Muscle layer of colon (tissue), 2 donors: ENCODE measurements at regions not wholly inside any gene's neighbourhood (a gene's known extent, or its start where the extent isn't known, plus 50 kb on each side); places are given as distances from the start of the nearest gene placed in this dataset.
"Not testable (repeated sequence)": the region's sequence is repeated elsewhere in the genome, so short reads cannot be mapped to it uniquely, and the experiment has no call there.

Experiments used
- H3K27ac ChIP-seq: one replicate; pipeline ENCODE4 v1.7.0; 2013; ENCODE audit warnings: low read depth, mild to moderate bottlenecking, low read length, moderate library complexity
- H3K27me3 ChIP-seq, 2 donors: one replicate each; pipeline ENCODE4 v1.7.0; 2013; ENCODE audit warnings: low read length in 2 of 2, mild to moderate bottlenecking in 2 of 2; ENCODE audit not compliant: insufficient read depth in 2 of 2, control insufficient read depth in 1 of 2
- H3K36me3 ChIP-seq: one replicate; pipeline ENCODE4 v1.7.0; 2013; ENCODE audit warnings: mild to moderate bottlenecking, low read length; ENCODE audit not compliant: insufficient read depth
- H3K4me1 ChIP-seq: one replicate; pipeline ENCODE4 v1.7.0; 2013; ENCODE audit warnings: mild to moderate bottlenecking, low read length; ENCODE audit not compliant: insufficient read depth
- H3K4me3 ChIP-seq, 2 donors: one replicate each; pipeline ENCODE4 v1.7.0; 2013; ENCODE audit warnings: low read length in 2 of 2, low read depth in 1 of 2, mild to moderate bottlenecking in 1 of 2, moderate library complexity in 1 of 2
- H3K9ac ChIP-seq: one replicate; pipeline ENCODE4 v1.7.0; 2013; ENCODE audit warnings: low read length
- H3K9me3 ChIP-seq: one replicate; pipeline ENCODE4 v1.7.0; 2013; ENCODE audit warnings: mild to moderate bottlenecking, low read length
- donor health status: abdominal sarcoma.
- donor health status: Adenocarcinoma of cecum.

GRCh38 chr4:123162859-123163258 lies 233.7 kb upstream of the SPRY1 start:
- H3K27me3 ChIP-seq, result no peaks in the 10 kb centered on the region
- no peak overlapping the region for H3K27ac ChIP-seq
- no peaks in the 10 kb centered on the region for H3K4me1 ChIP-seq
- H3K36me3 ChIP-seq, result no peaks in the 10 kb centered on the region
- no peaks in the 10 kb centered on the region for H3K9me3 ChIP-seq
- H3K9ac ChIP-seq, result no peak overlapping the region
- H3K4me3 ChIP-seq, result no peak overlapping the region

DNA sequence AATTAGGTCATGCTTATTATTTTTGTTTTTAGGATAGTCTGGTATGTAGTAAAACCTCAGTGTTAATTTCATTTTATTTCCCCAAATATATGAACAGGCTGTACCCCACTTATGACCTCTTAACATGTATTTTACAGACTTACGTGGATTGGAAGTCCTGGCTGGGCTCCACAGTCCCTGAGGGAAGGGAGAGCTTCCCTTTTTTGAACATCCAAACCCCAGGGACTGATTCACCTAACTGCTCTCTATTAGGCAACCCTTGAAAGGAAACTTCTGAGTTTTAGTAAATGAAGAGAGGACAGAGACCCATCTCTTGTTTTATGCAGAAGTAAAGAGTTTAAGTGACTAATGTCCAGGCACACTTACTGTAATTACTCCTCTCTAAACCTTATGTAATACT lies 233.1 kb upstream of the SPRY1 start:
- H3K9me3 ChIP-seq, result no peaks in the 10 kb centered on the region
- H3K4me3 ChIP-seq, result no peak overlapping the region
- H3K4me1 ChIP-seq, result no peaks in the 10 kb centered on the region
- no peaks in the 10 kb centered on the region for H3K27me3 ChIP-seq
- no peaks in the 10 kb centered on the region for H3K36me3 ChIP-seq
- no peak overlapping the region for H3K27ac ChIP-seq
- H3K9ac ChIP-seq, result no peak overlapping the region

- Histone ChIP-seq H3K27me3 (no peaks in the 10 kb centered on the region), H3K9me3 (no peaks in the 10 kb centered on the region), H3K4me1 (no peaks in the 10 kb centered on the region), H3K27ac (no peak overlapping the region), H3K9ac (no peak overlapping the region), H3K36me3 (no peaks in the 10 kb centered on the region), H3K4me3 (no peak overlapping the region)
Measured at GRCh38 chr4:123166023-123166422, 230.6 kb upstream of the SPRY1 start.

GRCh38 chr4:123167931-123168330 lies 228.7 kb upstream of the SPRY1 start:
- Histone ChIP-seq H3K36me3 (no peaks in the 10 kb centered on the region), H3K4me3 (no peak overlapping the region), H3K4me1 (no peaks in the 10 kb centered on the region), H3K27me3 (no peaks in the 10 kb centered on the region), H3K9ac (no peak overlapping the region), H3K9me3 (no peaks in the 10 kb centered on the region), H3K27ac (no peak overlapping the region)

DNA sequence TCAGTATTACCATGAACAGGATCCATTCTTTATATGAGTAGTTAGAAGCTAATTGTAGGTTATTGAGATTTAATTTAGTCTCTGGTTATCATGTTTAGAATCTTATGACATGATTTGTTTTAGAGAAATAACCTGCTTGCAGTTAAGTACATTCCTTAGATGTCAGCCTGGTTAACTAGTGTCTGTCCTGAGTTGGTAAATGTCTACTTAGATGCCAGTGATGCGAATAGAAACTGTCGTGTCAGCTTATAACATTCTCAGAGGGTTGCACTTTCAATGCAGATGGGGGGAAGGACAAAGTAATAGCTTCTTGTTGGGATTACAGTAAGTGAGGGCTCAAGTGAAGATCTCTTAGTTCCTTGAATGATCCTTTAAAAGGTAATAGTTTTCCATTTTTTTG lies 227.8 kb upstream of the SPRY1 start:
- Histone ChIP-seq H3K9ac (no peak overlapping the region), H3K36me3 (no peaks in the 10 kb centered on the region), H3K27me3 (no peaks in the 10 kb centered on the region), H3K4me3 (no peak overlapping the region), H3K4me1 (no peaks in the 10 kb centered on the region), H3K27ac (no peak overlapping the region), H3K9me3 (no peaks in the 10 kb centered on the region)

GRCh38 chr4:123170843-123171242 lies 225.8 kb upstream of the SPRY1 start:
- Histone ChIP-seq H3K36me3 (no peaks in the 10 kb centered on the region), H3K27me3 (no peaks in the 10 kb centered on the region), H3K27ac (no peak overlapping the region), H3K4me1 (no peaks in the 10 kb centered on the region), H3K9ac (no peak overlapping the region), H3K4me3 (no peak overlapping the region), H3K9me3 (no peaks in the 10 kb centered on the region)

DNA sequence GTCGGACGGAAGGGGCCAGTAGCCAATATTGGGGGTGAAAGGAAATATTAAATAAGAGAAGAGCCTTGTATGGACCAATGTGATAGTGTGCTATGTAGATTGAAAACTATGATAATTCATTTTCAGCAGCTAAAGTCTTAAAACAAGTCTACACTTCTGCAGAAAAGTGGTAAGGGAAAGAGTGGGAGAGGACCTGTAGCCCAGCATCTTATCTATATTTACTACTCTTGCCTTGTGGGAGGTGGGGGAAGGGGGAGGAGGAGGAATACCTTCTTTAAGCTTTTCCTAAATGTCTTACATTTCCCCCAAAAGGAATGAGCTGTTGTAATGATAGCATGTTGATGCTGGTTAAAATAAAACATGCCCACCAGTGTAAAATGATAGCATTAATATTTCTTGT lies 220.0 kb upstream of the SPRY1 start:
- Histone ChIP-seq H3K36me3 (no peaks in the 10 kb centered on the region), H3K9me3 (no peaks in the 10 kb centered on the region), H3K4me3 (no peak overlapping the region), H3K27me3 (no peaks in the 10 kb centered on the region), H3K9ac (no peak overlapping the region), H3K4me1 (no peaks in the 10 kb centered on the region), H3K27ac (no peak overlapping the region)

GRCh38 chr4:123182289-123182688 lies 214.3 kb upstream of the SPRY1 start:
- no peaks in the 10 kb centered on the region for H3K36me3 ChIP-seq
- H3K27me3 ChIP-seq, result no peaks in the 10 kb centered on the region
- H3K27ac ChIP-seq, result no peak overlapping the region
- no peaks in the 10 kb centered on the region for H3K9me3 ChIP-seq
- H3K4me1 ChIP-seq, result no peaks in the 10 kb centered on the region
- no peak overlapping the region for H3K9ac ChIP-seq
- no peak overlapping the region for H3K4me3 ChIP-seq

DNA sequence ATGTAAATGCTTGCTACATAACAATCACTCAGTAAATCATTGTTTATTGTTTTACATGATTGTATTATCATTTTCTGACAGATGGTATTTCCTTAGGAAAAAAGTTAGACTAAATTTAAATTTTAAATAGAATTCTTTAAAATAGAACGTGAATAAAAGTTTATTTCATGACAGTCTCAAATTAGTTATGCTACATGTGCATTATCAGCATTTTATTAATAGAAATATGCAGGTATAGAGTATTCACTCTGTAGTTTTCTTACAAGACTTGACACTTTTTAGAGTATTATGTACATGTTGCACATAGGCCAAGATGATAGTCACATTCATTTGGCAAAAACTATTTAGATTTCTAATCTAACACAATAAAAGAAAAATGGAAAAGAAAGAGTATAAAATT lies 213.3 kb upstream of the SPRY1 start:
- Histone ChIP-seq H3K4me1 (no peaks in the 10 kb centered on the region), H3K4me3 (no peak overlapping the region), H3K27me3 (no peaks in the 10 kb centered on the region), H3K36me3 (no peaks in the 10 kb centered on the region), H3K27ac (no peak overlapping the region), H3K9ac (no peak overlapping the region), H3K9me3 (no peaks in the 10 kb centered on the region)

GRCh38 chr4:123183754-123184153 lies 212.8 kb upstream of the SPRY1 start:
- not testable (repeated sequence) for H3K9ac ChIP-seq, H3K27ac ChIP-seq, H3K27me3 ChIP-seq, H3K36me3 ChIP-seq, H3K9me3 ChIP-seq, H3K4me3 ChIP-seq, H3K4me1 ChIP-seq

DNA sequence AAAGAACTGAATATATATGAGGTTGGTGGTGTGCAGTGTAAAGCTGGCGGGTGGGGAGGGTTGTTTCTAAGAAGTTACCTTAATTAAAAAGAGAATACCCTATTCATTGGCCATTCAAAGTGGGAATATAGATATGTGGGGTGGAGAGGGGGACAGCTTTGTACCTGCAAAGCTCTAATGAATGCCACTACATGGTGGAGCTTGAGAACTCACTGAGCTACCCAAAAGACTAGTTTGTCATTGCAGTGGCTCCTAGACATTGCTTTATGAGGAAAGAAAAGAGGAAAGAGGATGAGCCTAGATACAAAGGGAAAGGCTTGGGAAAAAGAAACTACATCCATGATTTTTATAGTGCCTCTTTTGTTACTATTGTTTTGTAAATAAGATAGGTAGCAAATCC lies 209.9 kb upstream of the SPRY1 start:
- Histone ChIP-seq H3K9ac (no peak overlapping the region), H3K36me3 (no peaks in the 10 kb centered on the region), H3K4me1 (no peaks in the 10 kb centered on the region), H3K4me3 (no peak overlapping the region), H3K27ac (no peak overlapping the region), H3K9me3 (no peaks in the 10 kb centered on the region), H3K27me3 (no peaks in the 10 kb centered on the region)

DNA sequence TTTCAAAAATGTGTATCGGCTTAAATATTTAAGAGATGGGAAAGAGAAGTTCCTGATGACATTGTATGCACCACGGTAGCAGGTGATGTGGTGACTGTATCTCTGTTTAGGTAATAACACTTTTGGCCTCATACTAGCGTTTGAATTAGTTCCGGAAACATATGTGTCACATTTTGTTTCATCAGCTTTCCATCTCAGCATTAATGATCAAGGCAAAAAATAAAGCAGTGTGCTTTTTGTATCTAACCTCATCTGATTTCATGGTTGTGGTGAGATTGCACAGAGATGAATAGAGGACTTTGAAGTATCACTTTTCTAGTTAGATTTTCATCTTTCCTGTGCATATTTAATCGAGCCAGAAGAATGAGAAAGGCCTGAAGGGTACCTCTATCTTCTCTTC lies 206.4 kb upstream of the SPRY1 start:
- Histone ChIP-seq H3K36me3 (no peaks in the 10 kb centered on the region), H3K4me3 (no peak overlapping the region), H3K4me1 (no peaks in the 10 kb centered on the region), H3K27me3 (no peaks in the 10 kb centered on the region), H3K9me3 (no peaks in the 10 kb centered on the region), H3K9ac (no peak overlapping the region), H3K27ac (no peak overlapping the region)
